ENCODE measurements at regions not wholly inside any gene's neighbourhood (a gene's known extent, or its start where the extent isn't known, plus 50 kb on each side); places are given as distances from the start of the nearest gene placed in this dataset.

- no peak for TF ChIP-seq CTCF (IDR thresholded peaks at IDR 0.05; ENCODE audit: borderline replicate concordance, insufficient read depth, low read depth, low read length)
- H3K4me3 ChIP-seq (ENCODE audit: low read depth, low read length): no peak overlapping the region
These were observed 774.7 kb downstream of the C12orf50 start for GRCh38 chr12:87254381-87255030.

GRCh38 chr12:87253157-87253556, 776.0 kb downstream of the C12orf50 start:
- no peak overlapping the region for H3K4me3 ChIP-seq (ENCODE audit: low read depth, low read length)
- no peak for TF ChIP-seq CTCF (IDR thresholded peaks at IDR 0.05; ENCODE audit: borderline replicate concordance, insufficient read depth, low read depth, low read length)

- TF ChIP-seq CTCF (IDR thresholded peaks at IDR 0.05; ENCODE audit: borderline replicate concordance, insufficient read depth, low read depth, low read length): no peak
- H3K4me3 ChIP-seq (ENCODE audit: low read depth, low read length): no peak overlapping the region
These were observed 782.5 kb downstream of the C12orf50 start for GRCh38 chr12:87246726-87247125.

- H3K4me3 ChIP-seq (ENCODE audit: low read depth, low read length): no peak overlapping the region
- no peak for TF ChIP-seq CTCF (IDR thresholded peaks at IDR 0.05; ENCODE audit: borderline replicate concordance, insufficient read depth, low read depth, low read length)
These were observed 790.7 kb downstream of the C12orf50 start for GRCh38 chr12:87238466-87238865.

- H3K4me3 ChIP-seq (ENCODE audit: low read depth, low read length): no peak overlapping the region
- TF ChIP-seq CTCF (IDR thresholded peaks at IDR 0.05; ENCODE audit: borderline replicate concordance, insufficient read depth, low read depth, low read length): no peak
These were observed 794.3 kb downstream of the C12orf50 start for GRCh38 chr12:87234898-87235297.

GRCh38 chr12:87233671-87234070, 795.5 kb downstream of the C12orf50 start:
- H3K4me3 ChIP-seq (ENCODE audit: low read depth, low read length): no peak overlapping the region
- TF ChIP-seq CTCF (IDR thresholded peaks at IDR 0.05; ENCODE audit: borderline replicate concordance, insufficient read depth, low read depth, low read length): no peak

- no peak overlapping the region for H3K4me3 ChIP-seq (ENCODE audit: low read depth, low read length)
- TF ChIP-seq CTCF (IDR thresholded peaks at IDR 0.05; ENCODE audit: borderline replicate concordance, insufficient read depth, low read depth, low read length): no peak
These were observed 797.4 kb downstream of the C12orf50 start for GRCh38 chr12:87231818-87232217.

Measured in GM12875 (cell line).